Sigmoid colon (tissue), 6 donors: ENCODE measurements at regions not wholly inside any gene's neighbourhood (a gene's known extent, or its start where the extent isn't known, plus 50 kb on each side); places are given as distances from the start of the nearest gene placed in this dataset.

Experiments
- DNase-seq: peaks from one replicate; pipeline ENCODE4 v3.0.0-alpha.2; 2019
- H3K27ac ChIP-seq, 4 donors: fragments of 200-600 bp; sonication (generic); one replicate each; pipeline ENCODE4 v1.5.1; 2016 to 2019; ENCODE audit warnings: mild to moderate bottlenecking in 1 of 4
- H3K27me3 ChIP-seq, 3 donors: fragments of 200-600 bp; sonication (generic); one replicate each; pipeline ENCODE4 v1.5.1; 2019; ENCODE audit warnings: mild to moderate bottlenecking in 1 of 3
- H3K36me3 ChIP-seq, 4 donors: fragments of 200-600 bp; sonication (generic); one replicate each; pipeline ENCODE4 v1.5.1; 2016 to 2019
- H3K4me1 ChIP-seq, 4 donors: fragments of 200-600 bp; sonication (generic); one replicate each; pipeline ENCODE4 v1.5.1; 2017 to 2019
- H3K4me3 ChIP-seq, 4 donors: fragments of 200-600 bp; sonication (generic); one replicate each; pipeline ENCODE4 v1.5.1; 2017 to 2019; ENCODE audit warnings: mild to moderate bottlenecking in 2 of 4, moderate library complexity in 1 of 4
- H3K9me3 ChIP-seq, 4 donors: fragments of 200-600 bp in 3 of 4; sonication (generic) in 3 of 4; one replicate each; pipeline versions ENCODE4 v1.5.1 to v1.6.1; 2013 to 2019
- CTCF ChIP-seq, 4 experiments: fragments of 450-650 bp in 3 of 4; fragments of 200-600 bp in 1 of 4; IDR thresholded peaks; one replicate each; pipeline ENCODE4 v1.5.1; 2016 to 2019; ENCODE audit warnings: antibody characterized with exemption in 4 of 4, mild to moderate bottlenecking in 3 of 4, moderate library complexity in 2 of 4
- EP300 ChIP-seq, 4 donors: sonication (generic); formaldehyde crosslinking; IDR thresholded peaks; one replicate each; pipeline ENCODE4 v1.6.1; 2017; ENCODE audit warnings: antibody characterized with exemption in 4 of 4
- POLR2A ChIP-seq, 2 donors: fragments of 450-650 bp; IDR thresholded peaks; one replicate each; pipeline ENCODE4 v1.6.1; 2016; ENCODE audit warnings: antibody characterized with exemption in 2 of 2, mild to moderate bottlenecking in 2 of 2, moderate library complexity in 2 of 2
- POLR2AphosphoS5 ChIP-seq, 4 donors: sonication (generic); formaldehyde crosslinking; IDR thresholded peaks; one replicate each; pipeline ENCODE4 v1.6.1; 2017; ENCODE audit warnings: antibody characterized with exemption in 4 of 4
- WGBS, 2 donors: extraction: QIAGEN DNeasy Blood & Tissue Kit; methylation state at CpG; one replicate each; pipeline ENCODE4 v1.1.7; 2013; 5-methylcytosine and 5-hydroxymethylcytosine counted together
- intact Hi-C: fragments of 100-400 bp; cut with DNase I; formaldehyde crosslinking; loops from one replicate; pipeline ENCODE4 v1.15.1; 2023
- donor health status: healthy with polysubstance abuse.
- donor health status: healthy.

- H3K27ac ChIP-seq: no peak overlapping the region
- H3K27me3 ChIP-seq: no peaks in the 10 kb centered on the region
- H3K4me3 ChIP-seq: no peak overlapping the region
- TF ChIP-seq POLR2AphosphoS5 (IDR thresholded peaks at IDR 0.05): no peak
- no peak for TF ChIP-seq EP300 (IDR thresholded peaks at IDR 0.05)
- TF ChIP-seq POLR2A (IDR thresholded peaks at IDR 0.05): no peak
- TF ChIP-seq CTCF (IDR thresholded peaks at IDR 0.05): no peak
- no peaks in the 10 kb centered on the region for H3K4me1 ChIP-seq
- DNase-seq: no peak
- WGBS, 2 donors: 7 to 46% methylated on average over 1 of the region's 1 CpG
- H3K36me3 ChIP-seq: no peaks in the 10 kb centered on the region
- no peaks in the 10 kb centered on the region for H3K9me3 ChIP-seq
- intact Hi-C loops: no loop called here
These were observed 204.5 kb upstream of the PPFIA2 start for GRCh38 chr12:81963636-81964035.

GRCh38 chr12:81963026-81963425 is 203.9 kb upstream of the PPFIA2 start:
- intact Hi-C loops: no loop called here
- no peak for DNase-seq
- no peaks in the 10 kb centered on the region for H3K9me3 ChIP-seq
- 93 to 94% methylated on average over 7 of the region's 7 CpGs for WGBS, 2 donors
- TF ChIP-seq POLR2A (IDR thresholded peaks at IDR 0.05): no peak
- no peak for TF ChIP-seq POLR2AphosphoS5 (IDR thresholded peaks at IDR 0.05)
- no peak for TF ChIP-seq EP300 (IDR thresholded peaks at IDR 0.05)
- no peak for TF ChIP-seq CTCF (IDR thresholded peaks at IDR 0.05)
- H3K4me1 ChIP-seq: no peaks in the 10 kb centered on the region
- no peaks in the 10 kb centered on the region for H3K36me3 ChIP-seq
- H3K27me3 ChIP-seq: no peaks in the 10 kb centered on the region
- no peak overlapping the region for H3K27ac ChIP-seq
- no peak overlapping the region for H3K4me3 ChIP-seq

- Histone ChIP-seq H3K27ac (no peak overlapping the region), H3K4me1 (no peaks in the 10 kb centered on the region), H3K27me3 (no peaks in the 10 kb centered on the region), H3K4me3 (no peak overlapping the region), H3K9me3 (no peaks in the 10 kb centered on the region), H3K36me3 (no peaks in the 10 kb centered on the region)
- 71 to 86% methylated on average over 4 of the region's 4 CpGs for WGBS, 2 donors
- DNase-seq: no peak
- TF ChIP-seq POLR2A (IDR thresholded peaks at IDR 0.05) (no peak), POLR2AphosphoS5 (IDR thresholded peaks at IDR 0.05) (no peak), CTCF (IDR thresholded peaks at IDR 0.05) (no peak), EP300 (IDR thresholded peaks at IDR 0.05) (no peak)
- intact Hi-C loops: no loop called here
These were observed 203.1 kb upstream of the PPFIA2 start for GRCh38 chr12:81962126-81962856.

- H3K36me3 ChIP-seq: no peaks in the 10 kb centered on the region
- H3K9me3 ChIP-seq: no peaks in the 10 kb centered on the region
- no peak overlapping the region for H3K4me3 ChIP-seq
- TF ChIP-seq CTCF (IDR thresholded peaks at IDR 0.05): no peak
- TF ChIP-seq POLR2A (IDR thresholded peaks at IDR 0.05): no peak
- no peak for TF ChIP-seq EP300 (IDR thresholded peaks at IDR 0.05)
- no peak for TF ChIP-seq POLR2AphosphoS5 (IDR thresholded peaks at IDR 0.05)
- H3K27ac ChIP-seq: no peak overlapping the region
- H3K27me3 ChIP-seq: no peaks in the 10 kb centered on the region
- H3K4me1 ChIP-seq: no peaks in the 10 kb centered on the region
- 37 to 40% methylated on average over 1 of the region's 1 CpG for WGBS, 2 donors
- no peak for DNase-seq
- intact Hi-C loops: no loop called here
These were observed 199.3 kb upstream of the PPFIA2 start for GRCh38 chr12:81958406-81958805.

- no peak for DNase-seq
- intact Hi-C loops: no loop called here
- H3K9me3 ChIP-seq: no peaks in the 10 kb centered on the region
- TF ChIP-seq CTCF (IDR thresholded peaks at IDR 0.05): no peak
- TF ChIP-seq POLR2A (IDR thresholded peaks at IDR 0.05): no peak
- no peak for TF ChIP-seq EP300 (IDR thresholded peaks at IDR 0.05)
- no peak for TF ChIP-seq POLR2AphosphoS5 (IDR thresholded peaks at IDR 0.05)
- no peaks in the 10 kb centered on the region for H3K4me1 ChIP-seq
- no peak overlapping the region for H3K4me3 ChIP-seq
- H3K27me3 ChIP-seq: no peaks in the 10 kb centered on the region
- no peaks in the 10 kb centered on the region for H3K36me3 ChIP-seq
- H3K27ac ChIP-seq: no peak overlapping the region
These were observed 198.5 kb upstream of the PPFIA2 start for GRCh38 chr12:81957631-81958030.
